HG02759 (cell line): ENCODE measurements at regions not wholly inside any gene's neighbourhood (a gene's known extent, or its start where the extent isn't known, plus 50 kb on each side); places are given as distances from the start of the nearest gene placed in this dataset.

Source experiments
- ATAC-seq: cut with Tn5 transposase; IDR thresholded peaks from one replicate; pipeline ENCODE4 v1.9.1; 2021; ENCODE audit warnings: mild to moderate bottlenecking, moderate library complexity; ENCODE audit not compliant: unreplicated experiment

DNA sequence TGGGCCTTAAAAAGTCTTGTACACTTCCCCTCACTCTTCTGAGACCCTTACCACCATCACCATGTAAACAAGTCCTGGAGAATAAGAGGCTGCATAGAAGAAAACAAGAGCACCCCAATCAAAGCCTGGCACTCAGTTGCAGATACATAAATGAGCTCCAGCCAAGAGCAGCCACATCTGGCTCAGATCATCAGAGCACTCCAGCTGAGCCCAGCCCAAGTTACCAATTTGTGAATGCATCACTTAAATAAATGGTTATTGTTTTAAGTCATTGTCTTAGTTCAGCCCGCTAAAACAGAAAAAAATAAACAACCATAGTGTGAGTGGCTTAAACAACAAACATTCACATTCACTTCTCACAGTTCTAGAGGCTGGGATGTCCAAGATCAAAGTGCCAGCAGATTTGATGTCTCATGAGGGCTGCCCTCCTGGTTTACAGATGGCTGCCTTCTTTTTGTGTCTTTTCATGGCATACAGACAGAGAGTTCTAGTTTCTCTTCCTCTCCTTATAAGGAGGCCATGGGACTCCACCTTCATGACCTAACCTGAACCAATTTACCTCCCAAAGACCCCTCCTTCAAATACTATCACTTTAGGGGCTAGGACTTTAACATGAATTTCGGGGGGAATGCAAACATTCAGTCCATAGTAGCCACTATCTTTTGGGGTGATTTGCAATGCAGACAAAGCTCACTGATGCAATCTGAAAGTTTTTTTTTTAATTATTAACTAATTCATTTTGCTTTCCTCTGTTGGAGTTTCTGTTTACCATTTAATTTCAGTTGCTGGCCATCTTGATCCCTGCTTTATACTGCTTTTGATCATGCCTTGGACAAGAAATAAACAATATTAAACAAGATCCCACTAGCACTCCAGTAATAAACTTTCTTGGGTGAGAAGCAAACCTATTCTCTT, 187.5 kb upstream of the ACVR2A start:
- peak; percentile 56 for ATAC-seq

DNA sequence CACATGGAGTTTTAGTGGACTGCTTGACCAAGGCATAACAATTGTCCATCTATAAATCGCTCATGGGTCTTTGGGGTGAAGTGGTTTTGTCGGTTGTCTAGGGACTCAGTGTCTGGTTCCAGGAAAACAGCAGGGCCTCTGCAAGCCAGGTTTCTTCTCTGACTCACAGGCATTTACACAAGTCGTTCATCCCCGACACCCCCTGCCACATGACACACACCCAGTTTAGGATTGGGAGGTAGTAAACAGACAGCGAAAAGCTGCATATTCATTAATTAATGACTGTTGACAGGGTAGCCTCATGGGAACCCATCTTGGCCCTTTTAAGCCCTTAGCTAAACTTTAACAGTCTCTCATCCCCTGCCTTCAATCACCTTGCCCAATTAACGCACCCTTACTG, 194.8 kb upstream of the ACVR2A start:
- no peak for ATAC-seq

DNA sequence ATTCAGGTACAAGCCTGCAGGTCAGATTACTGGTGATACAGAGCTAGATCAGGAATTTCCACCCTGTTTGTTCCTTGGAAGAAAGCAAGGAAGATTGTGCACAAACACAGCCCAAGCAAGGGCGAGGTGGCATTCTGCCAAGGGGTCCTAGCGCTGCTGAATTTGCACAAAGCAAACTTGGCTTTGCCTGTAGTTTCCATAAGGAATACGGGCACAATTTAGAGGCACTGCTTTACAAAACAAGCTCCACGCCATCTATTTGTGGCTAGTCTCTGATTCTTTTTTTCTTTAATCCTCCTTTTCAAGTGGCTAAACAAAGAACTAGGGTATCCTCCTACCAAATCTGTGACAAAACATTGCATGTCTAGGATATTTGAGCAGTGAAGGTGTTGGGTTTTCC, 195.5 kb upstream of the ACVR2A start:
- ATAC-seq = no peak

- ATAC-seq = no peak
Measured at GRCh38 chr2:147648471-147648870, 196.4 kb upstream of the ACVR2A start.

- no peak for ATAC-seq
Measured at GRCh38 chr2:147647816-147648215, 197.0 kb upstream of the ACVR2A start.

GRCh38 chr2:147646818-147647468, 197.9 kb upstream of the ACVR2A start:
- ATAC-seq = no peak

DNA sequence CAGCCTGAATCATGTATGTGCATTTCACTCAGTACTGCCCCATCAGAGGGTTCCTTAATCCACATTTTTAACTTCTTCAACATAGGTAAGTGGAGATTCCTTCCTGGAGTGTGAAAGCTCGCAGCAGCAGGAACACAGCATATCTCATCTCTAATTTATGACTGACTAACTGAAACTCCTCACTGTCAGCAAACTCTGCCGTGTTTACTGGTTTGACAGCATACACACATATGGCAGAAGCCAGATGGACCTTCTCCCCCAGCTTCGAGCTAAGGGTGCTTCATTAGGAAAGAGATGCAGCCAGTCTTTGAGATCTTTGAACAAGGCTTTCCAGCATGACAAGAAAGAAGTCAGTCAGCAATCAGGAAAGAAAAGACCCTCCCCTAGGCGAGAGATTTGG, 200.3 kb upstream of the ACVR2A start:
- no peak for ATAC-seq

DNA sequence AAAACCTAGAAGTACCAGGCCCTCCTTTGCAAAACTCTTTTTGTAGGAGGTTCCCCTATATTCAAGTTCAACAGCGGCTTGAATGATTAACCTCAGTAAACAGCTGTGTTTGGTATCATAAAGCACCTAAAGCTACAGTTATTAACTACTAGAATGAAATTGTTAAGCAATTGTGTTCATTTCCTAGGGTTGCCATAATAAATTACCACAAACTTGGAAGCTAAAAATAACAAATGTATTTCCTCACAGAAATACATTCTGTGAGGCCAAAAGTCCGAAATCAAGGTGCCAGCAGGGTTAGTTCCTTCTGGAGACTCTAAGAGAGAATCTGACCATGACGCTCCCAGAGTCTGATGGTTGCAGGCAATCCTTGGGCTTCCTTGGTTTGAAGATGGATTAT, 202.1 kb upstream of the ACVR2A start:
- ATAC-seq = no peak

- ATAC-seq = no peak
Measured at GRCh38 chr2:147641651-147642050, 203.2 kb upstream of the ACVR2A start.

DNA sequence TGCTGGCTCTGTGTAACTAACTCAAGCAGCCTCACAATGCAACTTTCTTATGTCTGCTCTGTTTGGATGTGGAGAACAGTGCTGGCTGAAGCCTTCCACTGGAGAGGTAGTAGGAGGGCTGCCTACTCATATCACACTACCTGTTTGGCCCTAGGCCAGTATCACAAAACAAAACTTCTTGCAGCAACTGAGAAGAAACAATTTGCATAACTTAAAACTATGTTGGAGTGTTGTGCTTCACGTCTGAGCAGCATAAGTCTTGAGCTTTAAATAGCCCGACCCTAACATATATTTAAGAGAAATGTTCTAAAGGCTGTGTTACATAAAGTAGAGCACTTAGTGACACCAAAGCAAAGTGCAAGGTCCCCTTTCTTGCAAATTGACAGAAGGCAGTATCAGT, 204.9 kb upstream of the ACVR2A start:
- ATAC-seq = peak; percentile 72

GRCh38 chr2:147639386-147639785, 205.4 kb upstream of the ACVR2A start:
- no peak for ATAC-seq

- no peak for ATAC-seq
Measured at GRCh38 chr2:147636886-147637285, 207.9 kb upstream of the ACVR2A start.

DNA sequence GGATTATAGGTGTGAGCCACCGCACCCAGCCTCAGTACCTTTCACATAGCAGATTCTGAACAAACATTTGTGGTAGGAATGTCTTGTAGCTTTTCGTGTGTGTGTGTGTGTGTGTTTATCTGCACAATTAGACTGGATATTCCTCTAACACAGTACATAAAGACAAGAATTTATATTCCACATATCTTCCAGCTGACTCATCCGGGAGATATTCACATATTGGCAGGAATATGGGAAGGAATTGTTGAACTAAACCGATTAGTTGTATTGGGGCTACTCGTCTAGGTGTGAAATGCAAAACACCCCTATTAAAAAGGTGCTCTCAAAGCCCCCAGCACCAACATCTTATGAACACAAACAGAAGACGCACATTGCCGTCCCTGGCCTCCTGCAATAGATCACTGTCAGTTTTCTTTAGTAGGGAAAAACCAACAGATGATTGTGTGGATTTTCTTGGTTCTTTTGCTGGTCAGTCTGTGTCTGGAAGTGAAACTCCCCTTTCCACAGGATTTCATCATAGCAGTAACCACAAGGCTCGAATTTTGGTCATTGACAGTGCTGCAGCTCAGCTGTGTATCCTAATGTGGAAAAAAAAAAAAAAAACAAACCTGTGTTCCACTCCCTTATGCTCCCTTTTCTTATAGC, 208.5 kb upstream of the ACVR2A start:
- ATAC-seq = no peak

DNA sequence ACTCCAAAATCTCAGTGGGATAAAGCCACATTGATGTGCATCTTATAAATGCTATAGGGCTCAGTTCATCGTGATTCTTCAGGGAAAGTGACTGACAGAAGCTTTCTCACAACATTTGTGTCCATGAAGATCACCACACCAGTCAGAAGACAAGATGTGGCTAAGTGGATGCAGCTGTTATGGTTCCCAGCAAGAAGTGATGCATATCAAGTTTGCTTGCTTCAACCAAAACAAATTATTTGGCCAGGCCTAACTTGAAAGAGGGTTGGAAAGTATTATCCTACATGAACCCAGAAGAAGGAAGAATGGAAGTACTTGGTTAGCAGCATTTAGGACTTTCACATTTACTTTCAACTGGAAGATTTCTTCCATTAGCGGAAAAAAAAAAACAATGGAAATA, 210.0 kb upstream of the ACVR2A start:
- ATAC-seq = no peak

GRCh38 chr2:147632198-147632597, 212.6 kb upstream of the ACVR2A start:
- no peak for ATAC-seq

GRCh38 chr2:147631294-147631693, 213.5 kb upstream of the ACVR2A start:
- no peak for ATAC-seq

DNA sequence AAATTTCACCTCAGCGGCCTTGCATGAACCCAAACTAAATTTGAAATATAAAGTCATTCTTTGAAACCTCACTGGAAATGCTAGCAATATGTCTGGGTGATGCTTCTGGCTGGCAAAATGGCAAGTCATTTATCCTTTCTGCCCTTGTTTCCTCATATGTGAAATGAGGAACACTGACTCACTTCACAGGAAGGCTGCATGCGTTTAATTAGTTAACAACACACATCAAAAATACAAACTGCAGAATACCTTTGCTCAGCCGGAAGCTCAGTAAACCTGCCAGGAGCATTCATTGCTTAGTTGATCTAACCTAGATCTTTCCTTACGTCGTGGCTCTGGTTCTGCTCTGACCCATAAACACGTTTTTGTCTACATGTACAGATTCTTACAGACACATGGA, 214.2 kb upstream of the ACVR2A start:
- peak; percentile 32 for ATAC-seq

DNA sequence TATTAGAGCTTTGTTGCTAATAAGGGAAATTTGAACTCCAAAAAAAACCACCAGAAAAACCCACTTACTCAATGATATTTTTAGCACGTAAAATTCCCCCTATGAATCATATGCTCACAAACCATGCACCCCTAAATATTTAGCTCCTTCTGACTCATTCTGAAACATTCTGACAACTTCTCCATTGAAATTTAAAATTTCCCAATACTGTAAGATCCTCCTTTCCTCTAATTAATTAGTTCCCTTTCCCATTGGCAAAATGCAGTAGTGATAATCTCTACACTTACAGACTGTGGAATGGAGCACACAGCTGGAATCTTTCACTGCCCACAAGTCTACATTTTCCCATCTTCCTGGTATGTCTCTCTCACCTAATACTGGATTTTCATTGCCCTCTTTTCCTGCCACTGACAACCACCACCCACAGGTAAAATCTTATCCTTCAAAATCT, 215.8 kb upstream of the ACVR2A start:
- ATAC-seq = peak; percentile 48

GRCh38 chr2:147623328-147623727, 221.5 kb upstream of the ACVR2A start:
- peak; percentile 93 for ATAC-seq

DNA sequence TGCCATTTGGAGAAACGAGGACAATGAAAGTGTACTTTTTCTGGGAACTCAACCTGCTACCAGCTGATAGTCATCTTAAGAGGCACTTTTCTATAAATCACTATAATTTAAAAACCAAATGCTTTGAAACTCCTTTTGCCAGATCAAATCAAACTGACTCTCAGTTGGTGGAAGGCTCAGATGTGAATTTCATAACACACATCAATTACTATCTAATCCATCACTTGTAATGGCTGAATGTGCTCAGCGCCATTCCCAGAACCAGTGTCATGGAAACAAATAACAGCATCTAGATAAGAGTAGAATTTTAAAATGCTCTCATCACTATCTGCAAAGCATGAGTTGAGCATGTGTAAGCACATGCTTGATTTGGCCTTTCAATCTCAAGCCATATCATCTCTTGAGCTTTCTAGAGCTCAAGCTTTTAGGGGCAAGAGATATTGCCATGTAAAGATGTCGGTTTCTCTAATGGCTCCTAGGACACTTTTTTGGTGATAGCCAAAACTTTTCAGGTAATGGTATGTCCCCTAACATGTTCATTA, 223.1 kb upstream of the ACVR2A start:
- ATAC-seq = no peak

GRCh38 chr2:147619808-147620207, 225.0 kb upstream of the ACVR2A start:
- ATAC-seq = no peak
